HepG2 (cell line): ENCODE measurements at regions not wholly inside any gene's neighbourhood (a gene's known extent, or its start where the extent isn't known, plus 50 kb on each side); places are given as distances from the start of the nearest gene placed in this dataset.
A peak's percentile ranks its signal among the peaks of the same experiment; 100 is the strongest.

Experiments used
- BCL6 ChIP-seq: IDR thresholded peaks from 2 replicates; pipeline ENCODE4 v1.6.1; 2016; ENCODE audit warnings: missing genetic modification reagents, missing compliant biosample characterization
- CBFB ChIP-seq: sonication (generic); formaldehyde crosslinking; IDR thresholded peaks from 2 replicates; pipeline ENCODE4 v1.4.0; 2020; ENCODE audit warnings: missing genetic modification reagents
- FOSL2 ChIP-seq: sonication (generic); formaldehyde crosslinking; IDR thresholded peaks from 2 replicates; pipeline ENCODE4 v1.4.0; 2020; ENCODE audit warnings: missing genetic modification reagents
- HCFC1 ChIP-seq: fragments of 150-350 bp; IDR thresholded peaks from 2 replicates; pipeline ENCODE4 v1.6.1; 2014; ENCODE audit warnings: low read depth, low read length
- POGZ ChIP-seq: sonication (generic); formaldehyde crosslinking; IDR thresholded peaks from 2 replicates; pipeline ENCODE4 v1.4.0; 2020; ENCODE audit warnings: mild to moderate bottlenecking, missing genetic modification reagents
- REPIN1 ChIP-seq: sonication (generic); formaldehyde crosslinking; IDR thresholded peaks from 2 replicates; pipeline ENCODE4 v1.8.0; 2022; ENCODE audit warnings: missing genetic modification reagents, low read depth, mild to moderate bottlenecking, borderline replicate concordance
- SNAPC2 ChIP-seq: sonication (generic); formaldehyde crosslinking; IDR thresholded peaks from 2 replicates; pipeline ENCODE4 v1.8.1; 2022; ENCODE audit warnings: mild to moderate bottlenecking, missing genetic modification reagents
- SP140L ChIP-seq: sonication (generic); formaldehyde crosslinking; IDR thresholded peaks from 2 replicates; pipeline ENCODE4 v1.4.0; 2020; ENCODE audit warnings: missing genetic modification reagents, borderline replicate concordance
- ZNF121 ChIP-seq: sonication (generic); formaldehyde crosslinking; IDR thresholded peaks from 2 replicates; pipeline ENCODE4 v1.5.0; 2020; ENCODE audit warnings: mild to moderate bottlenecking, missing genetic modification reagents
- ZNF292 ChIP-seq: sonication (generic); formaldehyde crosslinking; IDR thresholded peaks from 2 replicates; pipeline ENCODE4 v1.8.1; 2022; ENCODE audit warnings: mild to moderate bottlenecking, low read depth, missing genetic modification reagents, borderline replicate concordance
- ZNF558 ChIP-seq: sonication (generic); formaldehyde crosslinking; IDR thresholded peaks from 2 replicates; pipeline ENCODE4 v1.9.0; 2022; ENCODE audit warnings: mild to moderate bottlenecking, missing genetic modification reagents, borderline replicate concordance
- TF ChIP-seq, protein P1 (sequence below): sonication (generic); formaldehyde crosslinking; conservative IDR thresholded peaks from 2 replicates; pipeline ENCODE4 v1.4.0; 2020; ENCODE audit warnings: mild to moderate bottlenecking, missing genetic modification reagents, moderate library complexity
- TF ChIP-seq, protein P2 (sequence below), 2 experiments: sonication (generic) in 1 of 2; formaldehyde crosslinking in 1 of 2; IDR thresholded peaks; 2 replicates each; pipeline versions ENCODE4 v1.6.1 to v1.9.0; 2014 to 2022; ENCODE audit warnings: antibody characterized with exemption in 1 of 2, borderline replicate concordance in 1 of 2, inconsistent platforms in 1 of 2, low read depth in 1 of 2, missing genetic modification reagents in 1 of 2
- TF ChIP-seq, protein P3 (sequence below): sonication (generic); formaldehyde crosslinking; IDR thresholded peaks from 2 replicates; pipeline ENCODE4 v1.8.0; 2022; ENCODE audit warnings: mild to moderate bottlenecking, missing genetic modification reagents, borderline replicate concordance
- TF ChIP-seq, protein P4 (sequence below): IDR thresholded peaks from 2 replicates; pipeline ENCODE4 v1.4.0; 2020; ENCODE audit warnings: mild to moderate bottlenecking, missing genetic modification reagents

DNA sequence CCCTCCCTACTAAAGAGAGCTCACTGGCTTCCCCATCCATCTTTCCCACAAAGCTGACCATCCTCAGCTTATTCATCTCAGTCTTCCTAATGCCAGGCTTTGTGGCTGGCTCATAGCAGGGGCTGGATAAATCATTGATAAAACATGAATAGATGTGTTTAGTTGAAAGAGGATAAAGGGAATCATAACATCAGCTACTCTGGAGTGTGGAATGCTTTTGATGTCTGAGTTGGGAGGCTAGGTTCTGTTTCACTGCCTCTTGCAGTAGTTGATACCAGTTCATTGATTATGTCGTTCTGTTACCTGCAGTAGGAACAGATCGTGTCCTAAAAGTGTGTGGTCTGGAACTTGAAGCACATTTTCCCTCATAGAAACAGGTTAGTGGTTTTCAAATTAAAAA lies 66.3 kb upstream of the HK2 start (continued):
- TF ChIP-seq, protein P1, sequence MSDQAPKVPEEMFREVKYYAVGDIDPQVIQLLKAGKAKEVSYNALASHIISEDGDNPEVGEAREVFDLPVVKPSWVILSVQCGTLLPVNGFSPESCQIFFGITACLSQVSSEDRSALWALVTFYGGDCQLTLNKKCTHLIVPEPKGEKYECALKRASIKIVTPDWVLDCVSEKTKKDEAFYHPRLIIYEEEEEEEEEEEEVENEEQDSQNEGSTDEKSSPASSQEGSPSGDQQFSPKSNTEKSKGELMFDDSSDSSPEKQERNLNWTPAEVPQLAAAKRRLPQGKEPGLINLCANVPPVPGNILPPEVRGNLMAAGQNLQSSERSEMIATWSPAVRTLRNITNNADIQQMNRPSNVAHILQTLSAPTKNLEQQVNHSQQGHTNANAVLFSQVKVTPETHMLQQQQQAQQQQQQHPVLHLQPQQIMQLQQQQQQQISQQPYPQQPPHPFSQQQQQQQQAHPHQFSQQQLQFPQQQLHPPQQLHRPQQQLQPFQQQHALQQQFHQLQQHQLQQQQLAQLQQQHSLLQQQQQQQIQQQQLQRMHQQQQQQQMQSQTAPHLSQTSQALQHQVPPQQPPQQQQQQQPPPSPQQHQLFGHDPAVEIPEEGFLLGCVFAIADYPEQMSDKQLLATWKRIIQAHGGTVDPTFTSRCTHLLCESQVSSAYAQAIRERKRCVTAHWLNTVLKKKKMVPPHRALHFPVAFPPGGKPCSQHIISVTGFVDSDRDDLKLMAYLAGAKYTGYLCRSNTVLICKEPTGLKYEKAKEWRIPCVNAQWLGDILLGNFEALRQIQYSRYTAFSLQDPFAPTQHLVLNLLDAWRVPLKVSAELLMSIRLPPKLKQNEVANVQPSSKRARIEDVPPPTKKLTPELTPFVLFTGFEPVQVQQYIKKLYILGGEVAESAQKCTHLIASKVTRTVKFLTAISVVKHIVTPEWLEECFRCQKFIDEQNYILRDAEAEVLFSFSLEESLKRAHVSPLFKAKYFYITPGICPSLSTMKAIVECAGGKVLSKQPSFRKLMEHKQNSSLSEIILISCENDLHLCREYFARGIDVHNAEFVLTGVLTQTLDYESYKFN: peak; percentile 34; the same call in 1 of the 2 replicates
- no peak for TF ChIP-seq SP140L (CRISPR knock-in tag)
- TF ChIP-seq, protein P2, sequence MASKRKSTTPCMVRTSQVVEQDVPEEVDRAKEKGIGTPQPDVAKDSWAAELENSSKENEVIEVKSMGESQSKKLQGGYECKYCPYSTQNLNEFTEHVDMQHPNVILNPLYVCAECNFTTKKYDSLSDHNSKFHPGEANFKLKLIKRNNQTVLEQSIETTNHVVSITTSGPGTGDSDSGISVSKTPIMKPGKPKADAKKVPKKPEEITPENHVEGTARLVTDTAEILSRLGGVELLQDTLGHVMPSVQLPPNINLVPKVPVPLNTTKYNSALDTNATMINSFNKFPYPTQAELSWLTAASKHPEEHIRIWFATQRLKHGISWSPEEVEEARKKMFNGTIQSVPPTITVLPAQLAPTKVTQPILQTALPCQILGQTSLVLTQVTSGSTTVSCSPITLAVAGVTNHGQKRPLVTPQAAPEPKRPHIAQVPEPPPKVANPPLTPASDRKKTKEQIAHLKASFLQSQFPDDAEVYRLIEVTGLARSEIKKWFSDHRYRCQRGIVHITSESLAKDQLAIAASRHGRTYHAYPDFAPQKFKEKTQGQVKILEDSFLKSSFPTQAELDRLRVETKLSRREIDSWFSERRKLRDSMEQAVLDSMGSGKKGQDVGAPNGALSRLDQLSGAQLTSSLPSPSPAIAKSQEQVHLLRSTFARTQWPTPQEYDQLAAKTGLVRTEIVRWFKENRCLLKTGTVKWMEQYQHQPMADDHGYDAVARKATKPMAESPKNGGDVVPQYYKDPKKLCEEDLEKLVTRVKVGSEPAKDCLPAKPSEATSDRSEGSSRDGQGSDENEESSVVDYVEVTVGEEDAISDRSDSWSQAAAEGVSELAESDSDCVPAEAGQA (IDR thresholded peaks at IDR 0.05; ENCODE audit: low read depth): no peak
- TF ChIP-seq, protein P2 (CRISPR knock-in tag; IDR thresholded peaks at IDR 0.05; ENCODE audit: borderline replicate concordance): no peak
- TF ChIP-seq ZNF292: no peak
- 0 out of 2 replicates have a peak, but pooled peaks have one; percentile 18 for TF ChIP-seq POGZ (CRISPR knock-in tag)
- no peak for TF ChIP-seq REPIN1 (CRISPR knock-in tag)
- TF ChIP-seq, protein P3, sequence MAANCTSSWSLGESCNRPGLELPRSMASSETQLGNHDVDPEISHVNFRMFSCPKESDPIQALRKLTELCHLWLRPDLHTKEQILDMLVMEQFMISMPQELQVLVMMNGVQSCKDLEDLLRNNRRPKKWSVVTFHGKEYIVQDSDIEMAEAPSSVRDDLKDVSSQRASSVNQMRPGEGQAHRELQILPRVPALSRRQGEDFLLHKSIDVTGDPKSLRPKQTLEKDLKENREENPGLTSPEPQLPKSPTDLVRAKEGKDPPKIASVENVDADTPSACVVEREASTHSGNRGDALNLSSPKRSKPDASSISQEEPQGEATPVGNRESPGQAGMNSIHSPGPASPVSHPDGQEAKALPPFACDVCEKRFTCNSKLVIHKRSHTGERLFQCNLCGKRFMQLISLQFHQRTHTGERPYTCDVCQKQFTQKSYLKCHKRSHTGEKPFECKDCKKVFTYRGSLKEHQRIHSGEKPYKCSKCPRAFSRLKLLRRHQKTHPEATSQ (CRISPR knock-in tag): no peak
- TF ChIP-seq BCL6 (CRISPR knock-in tag): 0 out of 2 replicates have a peak, but pooled peaks have one; percentile 46
- TF ChIP-seq ZNF121 (CRISPR knock-in tag): no peak
- TF ChIP-seq HCFC1: no peak
- TF ChIP-seq CBFB (CRISPR knock-in tag): no peak
- no peak for TF ChIP-seq SNAPC2 (CRISPR knock-in tag)
- no peak for TF ChIP-seq ZNF558
- TF ChIP-seq, protein P4, sequence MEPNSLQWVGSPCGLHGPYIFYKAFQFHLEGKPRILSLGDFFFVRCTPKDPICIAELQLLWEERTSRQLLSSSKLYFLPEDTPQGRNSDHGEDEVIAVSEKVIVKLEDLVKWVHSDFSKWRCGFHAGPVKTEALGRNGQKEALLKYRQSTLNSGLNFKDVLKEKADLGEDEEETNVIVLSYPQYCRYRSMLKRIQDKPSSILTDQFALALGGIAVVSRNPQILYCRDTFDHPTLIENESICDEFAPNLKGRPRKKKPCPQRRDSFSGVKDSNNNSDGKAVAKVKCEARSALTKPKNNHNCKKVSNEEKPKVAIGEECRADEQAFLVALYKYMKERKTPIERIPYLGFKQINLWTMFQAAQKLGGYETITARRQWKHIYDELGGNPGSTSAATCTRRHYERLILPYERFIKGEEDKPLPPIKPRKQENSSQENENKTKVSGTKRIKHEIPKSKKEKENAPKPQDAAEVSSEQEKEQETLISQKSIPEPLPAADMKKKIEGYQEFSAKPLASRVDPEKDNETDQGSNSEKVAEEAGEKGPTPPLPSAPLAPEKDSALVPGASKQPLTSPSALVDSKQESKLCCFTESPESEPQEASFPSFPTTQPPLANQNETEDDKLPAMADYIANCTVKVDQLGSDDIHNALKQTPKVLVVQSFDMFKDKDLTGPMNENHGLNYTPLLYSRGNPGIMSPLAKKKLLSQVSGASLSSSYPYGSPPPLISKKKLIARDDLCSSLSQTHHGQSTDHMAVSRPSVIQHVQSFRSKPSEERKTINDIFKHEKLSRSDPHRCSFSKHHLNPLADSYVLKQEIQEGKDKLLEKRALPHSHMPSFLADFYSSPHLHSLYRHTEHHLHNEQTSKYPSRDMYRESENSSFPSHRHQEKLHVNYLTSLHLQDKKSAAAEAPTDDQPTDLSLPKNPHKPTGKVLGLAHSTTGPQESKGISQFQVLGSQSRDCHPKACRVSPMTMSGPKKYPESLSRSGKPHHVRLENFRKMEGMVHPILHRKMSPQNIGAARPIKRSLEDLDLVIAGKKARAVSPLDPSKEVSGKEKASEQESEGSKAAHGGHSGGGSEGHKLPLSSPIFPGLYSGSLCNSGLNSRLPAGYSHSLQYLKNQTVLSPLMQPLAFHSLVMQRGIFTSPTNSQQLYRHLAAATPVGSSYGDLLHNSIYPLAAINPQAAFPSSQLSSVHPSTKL (CRISPR knock-in tag): peak; percentile 59
- TF ChIP-seq FOSL2 (CRISPR knock-in tag): peak; percentile 15; the same call in 1 of the 2 replicates
